Pancreas (tissue), 10 donors: ENCODE measurements at regions not wholly inside any gene's neighbourhood (a gene's known extent, or its start where the extent isn't known, plus 50 kb on each side); places are given as distances from the start of the nearest gene placed in this dataset.

Source experiments
- ATAC-seq, 4 donors: fragments of 200-7000 bp; cut with Tn5 transposase; one replicate each; pipeline versions ENCODE4 v1.8.0 to v1.9.1; 2020; ENCODE audit warnings: mild to moderate bottlenecking in 4 of 4, moderate library complexity in 4 of 4
- DNase-seq, 6 donors: peaks; one replicate each; pipeline ENCODE4 v3.0.0-alpha.2; 2020
- FAIRE-seq: peaks from 2 replicates; lab custom pipeline; 2012; peaks lifted over from hg19 to GRCh38; lab: Jason Lieb, UNC
- H3K27ac ChIP-seq, 4 donors: fragments of 200-600 bp; sonication (generic); 1 replicate in 3 of 4; 2 replicates in 1 of 4; pipeline versions ENCODE4 v1.5.0 to v1.8.0; 2020
- H3K27me3 ChIP-seq, 4 donors: fragments of 200-600 bp; one replicate each; pipeline ENCODE4 v1.8.0; 2021
- H3K36me3 ChIP-seq, 3 donors: fragments of 200-600 bp; sonication (generic) in 1 of 3; one replicate each; pipeline versions ENCODE4 v1.5.0 to v1.8.0; 2020 to 2021
- H3K4me1 ChIP-seq, 3 donors: fragments of 200-600 bp; one replicate each; pipeline ENCODE4 v1.8.0; 2021
- H3K4me3 ChIP-seq, 4 donors: fragments of 200-600 bp; sonication (generic) in 2 of 4; one replicate each; pipeline versions ENCODE4 v1.5.0 to v1.8.0; 2020 to 2021
- H3K9me3 ChIP-seq, 4 donors: fragments of 200-600 bp; one replicate each; pipeline ENCODE4 v1.8.0; 2021
- WGBS, 2 donors: extraction: QIAGEN DNeasy Blood & Tissue Kit; methylation state at CpG; one replicate each; pipeline ENCODE4 v1.1.7; 2013; 5-methylcytosine and 5-hydroxymethylcytosine counted together
- intact Hi-C, 3 donors: fragments of 100-400 bp; cut with DNase I; formaldehyde crosslinking; loops; one replicate each; pipeline versions ENCODE4 v1.11.1 to v1.14.2; 2022
- TF ChIP-seq, protein P1 (sequence below), 4 donors: fragments of 200-600 bp; sonication (generic) in 3 of 4; IDR thresholded peaks; one replicate each; pipeline versions ENCODE4 v1.5.0 to v1.8.0; 2021; ENCODE audit warnings: antibody characterized with exemption in 4 of 4
- donor health status: healthy with polysubstance abuse.
- donor health status: DM: no; HTN: no; CAD: no; lungs with moderate emphysema.
- donor health status: DM: no; HTN: no; CAD: no.
- donor health status: control.
- donor health status: control.
- donor health status: Bipolar disorder and iron deficiency.
- donor health status: DM: yes; HTN: yes; CAD: no.
- donor health status: DM: no; HTN: no; CAD: no.
- donor health status: DM: no; HTN: no; CAD: no.
- donor health status: DM: yes; HTN: yes; CAD: no.

DNA sequence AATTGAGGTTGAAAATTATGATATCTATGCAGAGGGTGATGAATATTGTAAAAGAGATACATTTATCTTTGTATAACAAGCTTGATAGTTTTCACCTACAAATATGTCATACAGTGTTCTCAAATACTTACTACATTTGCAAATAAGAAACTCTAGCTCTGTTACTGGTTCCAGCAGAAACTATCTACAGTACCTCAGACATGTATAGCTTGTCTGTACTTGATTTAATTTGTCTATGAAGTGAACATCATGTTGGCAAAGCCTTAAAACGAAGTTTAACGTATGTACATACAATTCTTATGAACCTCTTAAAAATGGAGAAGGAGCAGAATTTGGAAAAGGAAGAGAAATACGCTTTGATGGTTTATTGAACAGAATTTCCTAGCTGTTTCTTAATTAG is 201.4 kb upstream of the MARCKS start:
- Histone ChIP-seq H3K27me3 (no peaks in the 10 kb centered on the region), H3K4me1 (peaks cover 5 to 15% (median 14%) of the 10 kb centered on the region in 3 donors), H3K4me3 (no peak overlapping the region), H3K27ac (no peak overlapping the region), H3K36me3 (no peaks in the 10 kb centered on the region), H3K9me3 (no peaks in the 10 kb centered on the region)
- DNase-seq (no peak), ATAC-seq (no peak), FAIRE-seq (no peak)
- intact Hi-C loops, result no loop called here
- 95 to 97% methylated on average over 3 of the region's 3 CpGs for WGBS, 2 donors
- TF ChIP-seq, protein P1, sequence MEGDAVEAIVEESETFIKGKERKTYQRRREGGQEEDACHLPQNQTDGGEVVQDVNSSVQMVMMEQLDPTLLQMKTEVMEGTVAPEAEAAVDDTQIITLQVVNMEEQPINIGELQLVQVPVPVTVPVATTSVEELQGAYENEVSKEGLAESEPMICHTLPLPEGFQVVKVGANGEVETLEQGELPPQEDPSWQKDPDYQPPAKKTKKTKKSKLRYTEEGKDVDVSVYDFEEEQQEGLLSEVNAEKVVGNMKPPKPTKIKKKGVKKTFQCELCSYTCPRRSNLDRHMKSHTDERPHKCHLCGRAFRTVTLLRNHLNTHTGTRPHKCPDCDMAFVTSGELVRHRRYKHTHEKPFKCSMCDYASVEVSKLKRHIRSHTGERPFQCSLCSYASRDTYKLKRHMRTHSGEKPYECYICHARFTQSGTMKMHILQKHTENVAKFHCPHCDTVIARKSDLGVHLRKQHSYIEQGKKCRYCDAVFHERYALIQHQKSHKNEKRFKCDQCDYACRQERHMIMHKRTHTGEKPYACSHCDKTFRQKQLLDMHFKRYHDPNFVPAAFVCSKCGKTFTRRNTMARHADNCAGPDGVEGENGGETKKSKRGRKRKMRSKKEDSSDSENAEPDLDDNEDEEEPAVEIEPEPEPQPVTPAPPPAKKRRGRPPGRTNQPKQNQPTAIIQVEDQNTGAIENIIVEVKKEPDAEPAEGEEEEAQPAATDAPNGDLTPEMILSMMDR (IDR thresholded peaks at IDR 0.05), result no peak

- Histone ChIP-seq H3K27me3 (no peaks in the 10 kb centered on the region), H3K27ac (no peak overlapping the region), H3K9me3 (no peaks in the 10 kb centered on the region), H3K4me3 (no peak overlapping the region), H3K4me1 (peaks cover 0 to 9% (median 9%) of the 10 kb centered on the region in 3 donors), H3K36me3 (no peaks in the 10 kb centered on the region)
- TF ChIP-seq, protein P1 (IDR thresholded peaks at IDR 0.05), result no peak
- no peak for FAIRE-seq
- no peak for DNase-seq
- intact Hi-C loops, result no loop called here
- ATAC-seq, result no peak
- 90 to 94% methylated on average over 4 of the region's 4 CpGs for whole genome bisulfite sequencing, 2 donors
Observed at GRCh38 chr6:113659762-113660404, 197.3 kb upstream of the MARCKS start.

- no peak overlapping the region for H3K27ac ChIP-seq
- H3K27me3 ChIP-seq, result no peaks in the 10 kb centered on the region
- H3K36me3 ChIP-seq, result no peaks in the 10 kb centered on the region
- H3K4me3 ChIP-seq, result no peak overlapping the region
- TF ChIP-seq, protein P1 (IDR thresholded peaks at IDR 0.05), result no peak
- peaks cover 0 to 6% (median 1%) of the 10 kb centered on the region in 3 donors for H3K4me1 ChIP-seq
- 90 to 96% methylated on average over 2 of the region's 2 CpGs for WGBS, 2 donors
- ATAC-seq (no peak), FAIRE-seq (no peak), DNase-seq (no peak)
- H3K9me3 ChIP-seq, result no peaks in the 10 kb centered on the region
- intact Hi-C loops, result no loop called here
Observed at GRCh38 chr6:113660819-113661218, 196.3 kb upstream of the MARCKS start.

DNA sequence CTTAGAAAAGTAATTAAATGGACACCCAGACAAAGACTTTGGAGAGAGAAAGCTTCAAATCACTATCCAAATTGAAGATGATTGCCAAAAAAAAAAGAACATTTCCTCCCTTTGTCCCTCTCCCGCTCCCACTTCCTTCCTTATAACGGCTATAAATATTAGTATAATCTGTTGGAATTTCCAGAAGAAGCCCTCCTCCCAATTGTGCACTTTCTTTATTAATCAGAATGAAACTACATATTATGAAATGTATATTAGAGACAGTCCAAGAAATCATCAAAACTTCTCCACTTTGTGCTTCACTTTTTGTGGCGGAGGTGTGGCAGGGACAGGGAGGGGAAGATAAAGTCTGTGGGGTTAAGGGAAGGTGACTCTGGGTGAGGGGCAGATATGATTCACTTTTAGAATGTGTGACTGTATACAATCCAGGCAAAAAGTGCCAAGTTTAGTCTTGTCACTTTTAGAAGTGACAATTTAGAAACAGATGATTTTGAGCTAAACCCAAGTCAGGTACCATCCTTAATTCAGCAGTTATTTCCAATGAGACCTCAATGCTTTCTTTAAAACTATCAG is 195.0 kb upstream of the MARCKS start:
- FAIRE-seq, result no peak
- no peak overlapping the region for H3K27ac ChIP-seq

More for the DNA sequence above, 195.0 kb upstream of the MARCKS start:
- H3K4me3 ChIP-seq, result no peak overlapping the region
- peaks cover 0 to 6% (median 0%) of the 10 kb centered on the region in 3 donors for H3K4me1 ChIP-seq
- intact Hi-C loops, result no loop called here
- H3K27me3 ChIP-seq, result no peaks in the 10 kb centered on the region
- H3K9me3 ChIP-seq, result no peaks in the 10 kb centered on the region
- no peaks in the 10 kb centered on the region for H3K36me3 ChIP-seq
- ATAC-seq (no peak), DNase-seq (no peak)
- TF ChIP-seq, protein P1 (IDR thresholded peaks at IDR 0.05), result no peak
- WGBS, 2 donors, result 68 to 72% methylated on average over 3 of the region's 3 CpGs
